GM19438 (cell line): ENCODE measurements at regions not wholly inside any gene's neighbourhood (a gene's known extent, or its start where the extent isn't known, plus 50 kb on each side); places are given as distances from the start of the nearest gene placed in this dataset.
"Not testable (repeated sequence)": the region's sequence is repeated elsewhere in the genome, so short reads cannot be mapped to it uniquely, and the experiment has no call there.

ENCODE experiments used
- ATAC-seq: cut with Tn5 transposase; IDR thresholded peaks from one replicate; pipeline ENCODE4 v1.9.1; 2021; ENCODE audit warnings: low read depth; ENCODE audit not compliant: unreplicated experiment

DNA sequence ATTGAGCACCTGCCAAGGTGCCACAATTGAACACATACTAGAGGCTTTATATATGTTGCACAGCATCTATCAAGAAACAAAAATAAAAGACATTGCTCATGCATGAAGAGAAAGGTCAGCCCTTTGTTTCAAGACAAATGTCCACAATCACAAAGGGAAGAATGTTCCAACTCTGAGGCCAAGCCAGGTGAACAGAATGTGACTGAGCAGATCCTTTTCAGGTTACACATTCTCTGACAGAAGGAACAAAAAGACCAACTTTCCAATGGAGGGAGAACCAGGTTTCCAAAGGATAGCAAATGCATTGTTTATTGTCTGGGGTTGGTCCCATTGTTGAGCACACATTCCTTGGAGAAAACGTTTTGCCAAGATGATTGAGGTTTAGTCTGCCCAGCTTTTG, 50.2 kb upstream of the FAM174B start:
- no peak for ATAC-seq

DNA sequence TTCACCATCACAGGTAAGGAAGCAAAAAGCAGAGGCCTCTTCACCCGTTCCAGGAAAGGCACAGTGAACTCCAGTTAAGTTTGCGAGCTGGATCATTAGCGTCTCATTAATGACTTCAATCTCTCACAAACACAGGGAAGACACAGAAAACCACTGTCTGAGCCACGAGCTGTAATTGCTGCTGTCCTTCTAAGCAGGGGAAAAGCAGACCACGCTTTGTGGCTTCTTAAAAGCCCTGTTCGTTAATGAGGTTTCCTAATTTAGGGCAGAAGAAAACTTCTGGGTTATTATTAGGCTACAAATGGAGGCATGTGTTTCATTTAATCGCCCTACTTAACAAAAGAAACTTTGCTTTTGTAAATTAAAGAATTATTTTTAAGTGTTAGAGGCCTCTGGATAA, 50.6 kb upstream of the FAM174B start:
- ATAC-seq, result no peak

DNA sequence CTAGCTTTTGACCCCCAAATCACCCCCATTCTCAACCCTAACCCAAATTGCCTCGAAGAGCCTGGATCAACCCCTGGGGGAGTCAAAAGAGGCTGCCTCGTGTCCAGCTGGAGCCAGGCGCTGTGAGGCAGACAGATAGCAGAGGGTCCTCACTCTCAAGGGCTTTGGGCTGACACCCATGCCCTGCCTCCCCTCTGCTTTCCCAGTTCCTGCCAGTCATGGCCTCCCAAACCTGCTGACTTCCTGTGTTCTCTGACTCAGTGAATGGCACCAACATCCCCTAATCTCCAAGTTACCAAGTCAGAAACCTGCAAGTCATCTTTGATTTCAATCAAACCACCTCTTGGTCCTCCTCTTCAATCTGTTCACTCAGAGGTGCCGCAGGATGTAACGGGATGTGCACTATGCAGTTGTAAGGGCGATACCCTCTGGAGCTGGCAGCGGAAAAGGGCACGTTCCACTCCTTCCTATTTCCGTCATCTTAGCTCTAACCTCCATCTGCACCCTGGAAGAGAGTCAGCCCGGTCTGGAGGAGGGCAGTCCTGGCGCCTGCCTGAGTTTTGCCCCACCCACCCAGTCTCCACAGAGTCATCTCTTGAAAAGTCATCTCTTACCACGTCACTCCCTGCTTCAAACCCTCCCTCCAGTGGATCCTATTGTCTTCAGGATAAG, 52.4 kb upstream of the FAM174B start:
- ATAC-seq, result no peak

DNA sequence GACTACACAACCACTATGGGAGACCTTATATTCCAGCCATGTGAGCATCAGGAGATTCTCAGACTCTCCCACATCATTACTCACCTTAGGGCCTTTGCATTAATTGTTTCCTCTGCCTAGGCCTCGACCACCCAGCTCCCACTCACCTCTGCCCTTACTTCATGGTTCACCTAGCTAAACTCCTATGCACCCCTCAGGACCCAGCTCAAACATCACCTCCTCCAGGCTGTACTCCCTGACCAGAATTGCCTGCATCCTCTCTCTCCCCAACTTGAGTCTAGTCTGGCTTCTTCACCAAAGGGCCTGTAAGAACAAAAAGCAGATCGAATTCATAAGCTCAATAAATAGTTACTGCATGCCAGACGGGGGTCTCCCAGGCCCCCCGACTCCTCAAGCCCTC, 53.1 kb upstream of the FAM174B start:
- no peak for ATAC-seq

DNA sequence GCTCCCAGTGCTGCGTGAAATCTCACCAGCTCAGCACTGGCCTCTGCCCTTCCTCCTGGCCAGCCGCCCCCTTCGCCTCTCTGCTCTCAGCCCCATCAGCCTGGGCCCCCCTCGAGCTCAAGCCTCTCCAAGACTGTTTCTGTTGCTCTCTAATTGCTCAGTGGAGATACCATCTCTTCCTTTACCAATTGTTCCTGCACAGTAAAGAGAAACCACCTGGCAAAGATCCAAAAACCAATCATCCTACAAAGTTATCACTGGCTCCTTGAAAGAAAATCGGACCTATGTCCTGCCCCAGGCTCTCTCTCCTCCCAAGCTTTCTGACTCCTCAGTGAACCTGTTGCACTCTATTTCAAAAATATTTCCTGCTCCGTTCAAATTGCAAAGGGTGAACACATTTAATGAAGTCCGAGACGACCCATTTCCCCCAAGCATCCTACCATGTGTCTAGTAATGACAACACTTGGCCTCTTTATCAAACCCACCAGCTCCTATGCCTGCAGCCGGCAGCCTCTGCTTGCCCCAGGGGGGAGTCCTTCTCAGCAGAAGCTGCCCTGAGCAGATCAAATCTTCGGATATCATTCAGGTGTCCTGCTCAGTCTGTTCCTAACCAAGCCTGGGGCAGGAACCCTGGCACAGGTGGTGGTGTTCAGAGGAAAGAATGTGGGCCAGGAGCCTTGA, 53.7 kb upstream of the FAM174B start:
- ATAC-seq, result no peak

DNA sequence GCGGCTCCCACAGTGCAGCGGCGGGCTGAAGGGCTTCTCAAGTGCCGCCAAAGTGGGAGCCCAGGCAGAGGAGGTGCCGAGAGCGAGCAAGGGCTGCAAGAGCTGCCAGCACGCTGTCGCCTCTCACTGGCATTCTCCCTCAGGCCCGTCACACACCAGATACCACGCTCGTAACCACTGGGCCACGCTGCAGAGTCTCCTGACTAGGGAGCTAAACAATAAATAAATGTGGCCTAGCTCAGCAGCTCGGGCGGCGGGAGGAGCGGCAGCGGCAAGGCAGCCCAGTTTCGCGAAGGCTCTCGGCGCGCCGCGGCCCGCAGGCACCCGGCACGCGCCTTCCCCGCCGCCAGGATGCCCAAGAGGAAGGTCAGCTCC, 55.9 kb upstream of the FAM174B start:
- ATAC-seq, result no peak

DNA sequence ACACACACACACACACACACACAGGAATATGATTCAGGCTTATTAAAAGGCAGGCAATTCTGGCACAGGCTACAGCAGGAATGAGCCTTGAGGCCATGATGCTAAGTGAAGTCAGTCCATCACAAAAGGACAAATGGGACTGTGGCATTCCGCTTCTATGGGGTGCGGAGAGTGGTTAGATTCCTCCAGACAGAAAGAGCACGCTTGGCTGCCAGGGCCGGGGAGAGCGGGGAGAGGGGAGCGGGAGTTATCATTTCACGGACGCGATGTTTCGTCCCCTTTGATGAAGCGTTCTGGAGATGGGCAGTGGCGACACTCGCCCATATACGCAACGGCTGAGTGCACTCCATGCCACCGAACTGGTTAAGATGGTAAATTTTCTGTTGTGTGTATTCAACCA, 58.5 kb upstream of the FAM174B start:
- ATAC-seq, result no peak

DNA sequence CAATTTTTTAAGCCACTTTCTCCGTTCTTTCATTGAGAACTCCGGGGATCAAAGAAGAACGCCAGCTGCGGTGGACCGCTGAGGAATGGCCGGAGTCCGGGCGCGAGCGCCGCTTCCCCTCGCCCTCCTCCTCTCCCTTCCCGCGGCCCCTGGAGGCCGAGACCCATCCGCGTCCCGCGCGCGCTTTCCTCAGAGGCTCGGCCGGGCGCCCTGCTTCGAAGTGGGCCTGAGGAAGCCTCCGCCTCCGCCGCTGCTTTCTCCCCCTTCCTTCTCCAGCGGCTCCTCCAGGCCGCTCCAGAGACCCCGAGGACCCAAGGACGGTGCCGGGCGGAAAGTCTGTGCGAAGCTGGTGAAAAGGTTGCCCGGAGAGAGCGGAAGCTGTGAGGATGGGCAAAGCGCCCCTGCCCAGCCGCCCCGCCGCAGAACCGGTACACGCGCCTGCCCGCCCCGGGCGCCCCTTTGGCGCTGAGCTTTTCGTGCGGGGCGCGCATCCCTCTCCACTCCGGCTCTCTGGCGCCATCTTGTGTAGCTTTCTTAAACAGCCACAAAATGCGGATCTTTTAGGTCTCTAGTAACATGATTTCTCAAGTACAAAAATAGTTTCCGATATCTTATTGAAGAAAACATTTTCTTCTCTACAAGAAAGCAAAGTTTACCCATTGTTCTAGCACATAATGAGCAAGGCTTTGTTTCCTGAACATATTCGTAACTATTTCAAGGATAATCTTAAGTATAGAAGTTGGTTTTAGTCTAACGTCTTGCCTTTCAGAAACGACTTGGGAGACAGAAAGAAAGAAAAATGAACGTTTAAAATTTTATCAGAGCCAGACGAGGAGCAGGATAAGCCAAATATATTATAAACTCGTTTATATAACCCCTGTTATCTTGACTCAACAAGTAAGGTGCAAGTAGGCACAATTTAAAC, 59.2 kb upstream of the FAM174B start:
- no peak for ATAC-seq

DNA sequence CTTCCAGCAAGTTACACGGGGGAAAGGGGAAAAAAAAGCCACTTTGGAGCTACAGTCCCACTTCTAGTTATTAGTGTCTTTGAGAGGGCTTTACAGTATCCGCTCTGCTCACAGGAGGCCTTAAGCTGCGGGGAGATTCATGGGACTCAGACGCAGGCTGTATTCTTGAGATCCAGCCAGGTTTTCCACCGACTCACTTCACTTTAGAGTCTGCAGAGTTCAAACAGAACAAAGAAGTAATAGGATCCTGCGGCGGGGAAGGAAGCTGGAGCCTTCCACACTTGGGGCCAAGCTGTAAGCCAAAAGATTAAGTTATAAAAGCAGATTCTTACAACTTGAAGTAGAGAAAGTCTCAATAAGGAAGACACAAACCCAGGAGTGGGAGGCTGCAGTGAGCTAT, 60.2 kb upstream of the FAM174B start:
- ATAC-seq, result no peak

DNA sequence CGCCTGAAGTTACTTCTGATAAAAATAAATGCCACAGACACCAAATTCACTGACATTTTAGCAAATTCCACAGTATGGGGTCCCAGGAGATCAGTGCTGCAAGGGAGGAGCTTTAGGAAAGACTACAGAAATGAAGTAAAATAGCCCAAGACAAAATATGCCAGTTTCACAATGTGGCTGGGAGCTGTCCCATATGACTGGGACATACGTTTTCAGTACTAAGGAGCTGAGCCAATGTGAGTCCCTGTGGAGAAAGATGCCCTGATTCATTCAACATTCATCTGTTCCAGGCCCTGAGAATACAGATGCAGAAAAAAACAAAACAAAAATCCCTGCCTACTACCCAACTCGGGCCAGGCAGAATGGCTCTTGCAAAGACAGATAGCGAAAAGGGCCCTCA, 63.4 kb upstream of the FAM174B start:
- no peak for ATAC-seq

DNA sequence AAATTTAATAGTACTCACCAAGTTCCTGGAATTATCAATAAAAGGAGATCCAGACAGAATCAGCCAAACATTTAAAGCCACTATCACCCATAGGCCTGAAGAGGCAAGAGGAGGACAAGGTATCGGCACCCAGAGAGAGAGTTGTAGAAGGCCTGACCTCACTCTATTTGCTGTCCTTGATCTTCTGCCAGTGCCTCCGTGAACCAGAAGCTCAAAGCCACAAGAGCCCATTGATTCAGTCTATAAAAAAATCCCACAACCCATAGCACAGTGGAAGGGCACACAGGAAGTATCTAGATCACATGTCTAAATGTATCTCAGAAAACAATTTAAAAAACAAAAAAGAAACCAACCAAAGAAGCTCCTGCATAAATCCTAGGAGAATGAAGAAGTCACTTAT, 68.6 kb upstream of the FAM174B start:
- ATAC-seq, result no peak

DNA sequence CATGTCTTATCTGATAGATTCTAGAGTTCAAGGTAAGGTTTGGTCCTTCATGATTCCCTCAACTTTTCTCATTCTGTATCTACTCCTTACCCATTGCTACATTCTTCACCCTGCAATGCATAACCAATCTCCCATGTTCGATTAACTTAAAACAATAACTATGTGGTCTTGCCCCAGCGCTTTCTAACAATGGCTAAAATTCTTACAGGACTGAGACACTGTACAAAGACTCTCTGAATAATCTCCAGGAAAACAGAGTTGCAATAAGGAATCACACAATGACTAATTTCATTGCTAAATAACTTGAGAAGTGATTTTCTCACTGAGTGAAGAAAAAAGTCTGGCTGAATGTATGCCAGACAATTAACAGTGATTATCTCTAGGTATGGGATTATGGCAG, 69.6 kb upstream of the FAM174B start:
- no peak for ATAC-seq

DNA sequence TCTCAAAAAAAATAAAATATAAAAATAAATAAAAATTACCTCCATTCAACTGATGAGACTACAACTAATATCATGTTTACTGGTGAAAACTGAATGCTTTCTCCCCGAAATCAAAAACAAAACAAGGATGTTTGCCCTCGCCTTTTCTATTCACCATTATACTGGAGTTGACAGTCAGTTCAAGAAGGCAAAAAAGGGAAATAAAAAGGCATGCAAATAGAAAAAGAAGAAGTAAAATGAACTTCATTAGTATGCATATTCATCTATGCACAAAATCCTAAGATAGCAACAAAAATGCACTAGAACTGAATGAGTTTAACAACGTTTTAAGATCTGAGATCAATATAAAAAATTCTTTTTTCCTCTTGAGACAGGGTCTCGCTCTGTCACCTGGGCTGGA, 72.7 kb upstream of the FAM174B start:
- no peak for ATAC-seq

DNA sequence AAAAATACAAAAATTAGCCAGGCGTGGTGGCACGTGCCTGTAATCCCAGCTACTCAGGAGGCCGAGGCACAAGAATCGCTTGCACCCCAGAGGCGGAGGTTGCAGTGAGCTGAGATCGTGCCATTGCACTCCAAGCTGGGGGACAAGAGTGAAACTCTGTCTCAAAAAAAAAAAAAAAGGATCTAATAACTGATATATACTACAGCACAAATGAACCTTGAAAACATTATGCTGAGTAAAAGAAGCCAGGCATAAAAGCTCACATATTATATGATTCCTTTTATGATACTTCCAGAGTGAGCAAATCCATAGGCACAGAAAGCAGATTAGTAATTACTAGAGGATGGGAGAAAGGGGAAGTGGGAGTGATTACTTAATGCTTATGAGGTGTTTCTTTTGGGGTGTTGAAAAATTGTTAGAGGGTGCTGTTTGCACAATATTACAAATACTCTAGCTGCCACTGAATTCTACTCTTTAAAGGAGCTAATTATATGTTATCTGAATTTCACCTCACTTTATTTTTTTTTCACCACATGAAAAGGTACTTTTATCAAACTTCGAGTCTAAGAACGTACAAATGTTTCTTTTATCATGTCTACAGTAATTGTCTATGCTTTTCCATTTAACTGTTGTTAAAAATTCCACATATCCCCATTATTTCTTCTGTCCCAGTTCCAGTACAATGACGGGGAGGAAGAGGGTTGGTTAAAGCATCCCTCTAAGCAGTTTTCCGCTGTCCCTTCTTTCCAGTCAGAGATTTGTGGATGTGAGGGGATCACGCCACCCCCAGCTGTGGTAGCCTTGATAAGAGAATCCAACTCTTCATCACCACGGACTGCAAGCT, 77.7 kb upstream of the FAM174B start:
- ATAC-seq, result no peak

DNA sequence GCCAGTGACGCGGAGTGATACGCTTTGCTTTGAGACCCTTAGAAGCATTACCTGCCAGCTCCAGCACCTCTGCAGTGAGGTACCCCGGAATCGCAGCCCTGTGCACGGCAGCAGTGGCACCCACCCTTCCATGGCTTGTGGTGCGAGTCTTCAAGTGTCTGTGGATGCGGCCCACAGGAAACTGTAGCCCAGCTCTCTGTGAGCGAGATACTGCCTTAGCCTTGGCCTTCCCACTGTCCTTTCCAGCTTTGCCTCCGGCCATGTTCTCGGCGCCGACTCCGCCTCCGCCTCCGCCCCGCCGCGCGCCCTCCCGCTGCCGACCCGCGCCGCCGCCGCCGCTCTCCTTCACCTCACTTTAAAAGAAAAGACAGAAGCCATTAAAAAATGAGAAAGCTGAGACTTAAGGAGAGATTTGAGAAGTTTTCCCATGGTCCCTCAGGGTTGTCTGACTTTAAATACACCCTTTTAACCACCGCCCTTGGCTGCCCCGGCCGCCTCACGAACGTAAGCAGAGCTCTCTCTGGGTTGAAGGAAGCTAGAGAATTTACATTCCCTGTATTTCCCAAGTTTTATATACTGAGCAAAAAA, 78.5 kb upstream of the FAM174B start:
- ATAC-seq, result no peak

DNA sequence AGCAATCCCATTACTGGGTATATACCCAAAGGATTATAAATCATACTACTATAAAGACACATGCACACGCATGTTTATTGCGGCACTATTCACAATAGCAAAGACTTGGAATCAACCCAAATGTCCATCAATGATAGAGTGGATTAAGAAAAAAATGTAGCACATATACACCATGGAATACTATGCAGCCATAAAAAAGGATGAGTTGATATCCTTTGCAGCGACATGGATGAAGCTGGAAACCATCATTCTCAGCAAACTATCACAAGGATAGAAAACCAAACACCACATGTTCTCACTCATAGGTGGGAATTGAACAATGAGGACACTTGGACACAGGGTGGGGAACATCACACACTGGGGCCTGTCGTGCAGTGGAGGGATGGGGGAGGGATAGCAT, 83.7 kb upstream of the FAM174B start:
- ATAC-seq, result not testable (repeated sequence)

DNA sequence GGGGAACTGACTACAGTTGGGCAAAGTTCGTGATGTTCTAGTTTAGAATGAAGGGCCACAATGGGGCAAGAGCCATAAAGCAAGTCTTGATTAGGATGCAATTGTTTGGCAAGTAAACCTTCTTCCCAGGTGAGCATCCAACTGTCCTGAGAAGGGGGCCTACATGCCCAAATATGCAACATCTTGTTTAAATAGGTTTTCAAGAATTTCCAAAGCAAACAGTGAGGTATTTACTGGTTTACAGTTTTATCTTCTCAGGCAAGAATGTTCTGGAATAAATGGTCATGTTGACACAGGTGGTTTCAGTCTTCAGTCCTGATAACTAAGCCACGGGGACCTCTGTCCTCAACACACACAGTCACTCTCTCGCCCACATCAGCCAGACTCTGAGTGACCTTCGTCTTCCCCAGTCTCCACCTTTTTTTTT, 90.3 kb upstream of the FAM174B start:
- no peak for ATAC-seq

DNA sequence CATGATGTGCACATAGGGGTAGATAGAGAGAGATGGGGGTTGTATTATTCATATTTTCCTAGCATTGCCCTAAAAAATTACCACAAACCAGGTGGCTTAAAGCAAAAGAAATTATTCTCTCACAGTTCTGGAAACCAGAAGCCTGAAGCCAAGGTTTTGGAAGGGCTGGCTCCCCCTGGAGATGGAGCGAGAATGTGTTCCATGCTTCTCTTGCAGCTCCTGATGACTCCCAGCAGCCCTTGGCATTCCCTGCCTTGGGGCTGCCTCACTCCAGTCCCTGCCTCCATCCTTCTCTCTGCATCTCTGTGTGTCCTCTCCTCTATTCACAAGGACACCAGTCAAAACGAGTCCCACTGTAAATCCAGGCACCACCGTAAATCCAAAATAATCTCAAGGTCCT, 91.5 kb upstream of the FAM174B start:
- no peak for ATAC-seq

DNA sequence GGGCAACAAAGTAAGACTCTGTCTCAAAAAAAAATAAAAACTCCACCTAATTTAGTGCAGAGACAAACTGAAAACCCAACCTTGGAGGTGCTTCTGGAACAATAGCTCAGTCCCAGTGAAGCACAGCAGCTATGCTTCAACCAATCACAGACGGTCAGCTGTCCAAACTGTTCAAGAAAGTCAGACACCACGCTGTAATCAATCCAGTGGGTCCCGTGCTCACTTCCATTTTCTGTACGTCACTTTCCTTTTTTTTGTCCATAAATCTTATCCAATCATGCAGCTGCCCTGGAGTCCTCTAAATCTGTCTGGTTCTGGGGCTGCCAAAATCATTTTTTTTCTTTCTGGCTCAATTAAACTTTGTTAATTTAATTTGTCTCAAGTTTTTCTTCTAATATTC, 93.6 kb upstream of the FAM174B start:
- no peak for ATAC-seq

DNA sequence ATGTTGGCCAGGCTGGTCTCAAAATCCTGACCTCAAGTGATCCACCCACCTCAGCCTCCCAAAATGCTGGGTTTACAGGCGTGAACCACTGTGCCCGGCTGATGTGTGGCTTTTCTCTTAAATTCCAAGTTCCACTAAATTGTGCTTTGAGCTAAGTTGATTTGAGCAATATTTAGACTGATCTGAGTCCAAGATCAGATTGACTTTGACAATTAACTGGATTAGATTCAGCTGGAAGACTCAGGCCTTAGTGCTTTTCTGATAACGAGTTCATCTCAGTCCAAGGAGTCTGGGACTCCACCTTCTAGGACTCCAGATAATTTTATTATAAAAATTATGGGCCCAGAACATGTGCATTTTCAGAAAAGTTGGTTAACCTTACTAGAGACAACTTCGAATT, 94.4 kb upstream of the FAM174B start:
- no peak for ATAC-seq
